ENCODE measurements at regions not wholly inside any gene's neighbourhood (a gene's known extent, or its start where the extent isn't known, plus 50 kb on each side); places are given as distances from the start of the nearest gene placed in this dataset.

- TF ChIP-seq POLR2A (IDR thresholded peaks at IDR 0.05; ENCODE audit: low read depth, low read length) (no peak), MAX (IDR thresholded peaks at IDR 0.05; ENCODE audit: insufficient read depth, insufficient read length) (no peak), JUN (IDR thresholded peaks at IDR 0.05; ENCODE audit: borderline replicate concordance, insufficient read depth, insufficient read length, low read depth) (no peak), CTCF (IDR thresholded peaks at IDR 0.05; ENCODE audit: extremely low read depth in 1 of 2, insufficient read depth in 1 of 2, low read depth in 1 of 2, low read length in 2 of 2) (no peak), EZH2 (IDR thresholded peaks at IDR 0.05; ENCODE audit: borderline replicate concordance, low read depth, low read length, severe bottlenecking) (no peak), POLR2AphosphoS5 (IDR thresholded peaks at IDR 0.05; ENCODE audit: insufficient read depth, low read depth, low read length) (peak; percentile 24), MYC (IDR thresholded peaks at IDR 0.05; ENCODE audit: low read depth, low read length) (no peak)
These were observed 134.2 kb upstream of the RND3 start for GRCh38 chr2:150621526-150622213.

Data from endothelial cell of umbilical vein (primary cell).